Panc1 (cell line): ENCODE measurements at regions not wholly inside any gene's neighbourhood (a gene's known extent, or its start where the extent isn't known, plus 50 kb on each side); places are given as distances from the start of the nearest gene placed in this dataset.
"Not testable (repeated sequence)": the region's sequence is repeated elsewhere in the genome, so short reads cannot be mapped to it uniquely, and the experiment has no call there.

Experiments
- ATAC-seq: fragments of 200-7000 bp; cut with Tn5 transposase; 2 replicates; pipeline ENCODE4 v1.9.1; 2020; ENCODE audit warnings: mild to moderate bottlenecking, moderate library complexity
- BruUV-seq: library from RNA; stranded (reverse); fragments of 400-500 nt; replicated peaks from 2 replicates; lab custom pipeline; 2021; lab: Mats Ljungman, UMichigan
- CTCF ChIA-PET: fragments of 300-600 bp; sonication (Branson Sonifier 250); formaldehyde crosslinking; loops from one replicate; lab custom pipeline; 2022; ENCODE audit warnings: antibody characterized with exemption; lab: Charles Lee
- POLR2A ChIA-PET: fragments of 300-600 bp; sonication (Branson Sonifier 250); formaldehyde crosslinking; loops from one replicate; lab custom pipeline; 2022; ENCODE audit warnings: antibody characterized with exemption; lab: Charles Lee
- DNase-seq: peaks from one replicate; pipeline ENCODE4 v3.0.0-alpha.2; 2010; ENCODE audit warnings: low read depth, low spot score
- H3K27ac ChIP-seq: 2 replicates; pipeline ENCODE4 v1.5.1; 2011; ENCODE audit warnings: mild to moderate bottlenecking, low read length, inconsistent platforms
- H3K27me3 ChIP-seq: fragments of 200-500 bp; sonication (Bioruptor generic); 2 replicates; pipeline ENCODE4 v1.6.0; 2014; ENCODE audit warnings: low read length, inconsistent platforms; ENCODE audit not compliant: control insufficient read depth, insufficient read depth
- H3K36me3 ChIP-seq: fragments of 200-500 bp; sonication (Bioruptor generic); 2 replicates; pipeline ENCODE4 v1.5.1; 2014; ENCODE audit warnings: inconsistent platforms, mild to moderate bottlenecking, low read length, moderate library complexity; ENCODE audit not compliant: control insufficient read depth, insufficient read depth
- H3K4me1 ChIP-seq: 2 replicates; pipeline ENCODE4 v1.5.1; 2011; ENCODE audit warnings: inconsistent platforms, mild to moderate bottlenecking, low read length, moderate library complexity; ENCODE audit not compliant: control insufficient read depth, insufficient read depth
- H3K4me3 ChIP-seq, 2 experiments: 2 replicates each; pipeline ENCODE4 v1.5.1; 2011 to 2012; ENCODE audit warnings: low read depth in 2 of 2, low read length in 2 of 2, mild to moderate bottlenecking in 2 of 2, inconsistent platforms in 1 of 2, moderate library complexity in 1 of 2
- H3K9me3 ChIP-seq: fragments of 200-500 bp; sonication (Bioruptor generic); 2 replicates; pipeline ENCODE4 v1.5.1; 2014; ENCODE audit warnings: low read depth, mild to moderate bottlenecking, inconsistent platforms, low read length, moderate library complexity; ENCODE audit not compliant: control insufficient read depth, insufficient read depth
- in situ Hi-C: cut with HindIII; loops from 2 replicates; pipeline ENCODE4 v1.10.0; 2016; ENCODE audit warnings: low sequenced_read_pairs, low pct_unique_long_range_greater_than_20kb
- intact Hi-C: fragments of 100-400 bp; cut with micrococcal nuclease; formaldehyde crosslinking; loops from one replicate; pipeline ENCODE4 v1.10.0; 2022; ENCODE audit not compliant: unreplicated experiment

- H3K36me3 ChIP-seq, intact Hi-C loops, BruUV-seq, H3K9me3 ChIP-seq, in situ Hi-C loops, POLR2A ChIA-PET, ATAC-seq, H3K4me1 ChIP-seq, H3K4me3 ChIP-seq, H3K27me3 ChIP-seq, DNase-seq, H3K27ac ChIP-seq, CTCF ChIA-PET: not testable (repeated sequence)
Measured at GRCh38 chrY:24272852-24273251, 225.0 kb upstream of the CDY1B start.

- POLR2A ChIA-PET, H3K27me3 ChIP-seq, H3K4me1 ChIP-seq, H3K9me3 ChIP-seq, BruUV-seq, H3K36me3 ChIP-seq, intact Hi-C loops, H3K27ac ChIP-seq, DNase-seq, CTCF ChIA-PET, H3K4me3 ChIP-seq, in situ Hi-C loops: not testable (repeated sequence)
- ATAC-seq = peak; percentile 97
Measured at GRCh38 chrY:24270659-24271058, 222.8 kb upstream of the CDY1B start.

- CTCF ChIA-PET, H3K4me3 ChIP-seq, ATAC-seq, POLR2A ChIA-PET, intact Hi-C loops, DNase-seq, H3K9me3 ChIP-seq, in situ Hi-C loops, H3K27ac ChIP-seq, H3K27me3 ChIP-seq, H3K36me3 ChIP-seq, BruUV-seq, H3K4me1 ChIP-seq: not testable (repeated sequence)
Measured at GRCh38 chrY:24262176-24262575, 214.4 kb upstream of the CDY1B start.

- H3K4me1 ChIP-seq, BruUV-seq, H3K4me3 ChIP-seq, H3K27me3 ChIP-seq, CTCF ChIA-PET, POLR2A ChIA-PET, intact Hi-C loops, H3K36me3 ChIP-seq, ATAC-seq, in situ Hi-C loops, DNase-seq, H3K27ac ChIP-seq, H3K9me3 ChIP-seq: not testable (repeated sequence)
Measured at GRCh38 chrY:24261417-24261816, 213.6 kb upstream of the CDY1B start.

GRCh38 chrY:24250218-24250860 is 202.5 kb upstream of the CDY1B start:
- CTCF ChIA-PET, DNase-seq, ATAC-seq, H3K4me1 ChIP-seq, H3K27me3 ChIP-seq, H3K4me3 ChIP-seq, BruUV-seq, intact Hi-C loops, H3K36me3 ChIP-seq, H3K9me3 ChIP-seq, in situ Hi-C loops, H3K27ac ChIP-seq, POLR2A ChIA-PET: not testable (repeated sequence)
